ENCODE measurements at regions not wholly inside any gene's neighbourhood (a gene's known extent, or its start where the extent isn't known, plus 50 kb on each side); places are given as distances from the start of the nearest gene placed in this dataset.
A peak's percentile ranks its signal among the peaks of the same experiment; 100 is the strongest.
"Not testable (repeated sequence)": the region's sequence is repeated elsewhere in the genome, so short reads cannot be mapped to it uniquely, and the experiment has no call there.

DNA sequence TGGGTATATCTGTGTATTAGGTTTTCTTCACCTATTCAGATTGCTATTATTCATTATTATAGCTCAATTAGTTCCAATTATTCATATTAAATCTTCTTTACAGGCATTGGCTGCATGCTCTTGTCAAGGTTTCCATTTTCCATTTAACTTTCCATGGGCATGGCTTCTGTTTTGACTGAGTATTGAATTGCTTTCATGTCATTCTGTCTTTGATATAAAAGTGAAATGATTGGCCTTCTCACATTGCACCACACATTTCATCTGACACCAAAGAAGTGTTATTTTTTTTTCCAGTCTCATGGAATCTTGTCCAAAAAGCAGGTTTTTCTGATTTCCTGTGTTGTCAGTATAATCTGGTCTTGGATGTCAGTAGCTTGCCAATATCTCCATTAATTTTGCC is 1244.3 kb downstream of the RAPGEF2 start:
- no peak for DNase-seq
- no peak for ATAC-seq
- no peaks in the 10 kb centered on the region for H3K9me3 ChIP-seq
- no peak for TF ChIP-seq CTCF (IDR thresholded peaks at IDR 0.05)
- no peaks in the 10 kb centered on the region for H3K36me3 ChIP-seq (ENCODE audit: low read depth)
- H3K4me3 ChIP-seq = no peak overlapping the region
- no peaks in the 10 kb centered on the region for H3K4me1 ChIP-seq (ENCODE audit: low read depth)
- intact Hi-C loops (cut with DNase I, micrococcal nuclease) = no loop called here

DNA sequence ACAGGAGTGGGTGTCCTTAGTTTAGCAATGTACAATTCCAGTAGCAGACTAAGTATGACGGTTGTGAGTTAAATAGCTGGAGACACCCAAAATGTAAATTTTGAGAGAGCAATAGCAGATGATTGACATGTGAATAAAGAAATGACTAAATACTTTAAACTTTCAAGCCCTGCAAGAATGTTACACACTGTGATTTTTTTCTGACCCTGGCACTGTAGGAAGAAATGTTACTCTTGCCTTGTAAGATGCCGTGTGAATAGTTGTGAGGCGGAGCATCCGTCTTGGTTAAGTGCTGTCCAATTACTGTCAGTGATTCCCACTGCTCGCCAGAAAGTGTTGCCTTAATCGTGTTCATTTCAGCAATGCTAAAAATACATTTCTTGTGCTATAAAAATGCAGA is 1248.1 kb downstream of the RAPGEF2 start:
- ATAC-seq = no peak
- TF ChIP-seq CTCF (IDR thresholded peaks at IDR 0.05) = no peak
- no peaks in the 10 kb centered on the region for H3K36me3 ChIP-seq (ENCODE audit: low read depth)
- intact Hi-C loops (cut with DNase I, micrococcal nuclease) = no loop called here
- DNase-seq = no peak
- no peaks in the 10 kb centered on the region for H3K9me3 ChIP-seq
- H3K4me3 ChIP-seq = no peak overlapping the region
- no peaks in the 10 kb centered on the region for H3K4me1 ChIP-seq (ENCODE audit: low read depth)

GRCh38 chr4:160352637-160353036 is 1249.8 kb downstream of the RAPGEF2 start:
- no peak for TF ChIP-seq CTCF (IDR thresholded peaks at IDR 0.05)
- ATAC-seq (no peak), DNase-seq (no peak)
- intact Hi-C loops (cut with DNase I, micrococcal nuclease) = no loop called here
- no peak overlapping the region for H3K4me3 ChIP-seq
- no peaks in the 10 kb centered on the region for H3K36me3 ChIP-seq (ENCODE audit: low read depth)
- H3K4me1 ChIP-seq (ENCODE audit: low read depth) = no peaks in the 10 kb centered on the region
- H3K9me3 ChIP-seq = no peaks in the 10 kb centered on the region

DNA sequence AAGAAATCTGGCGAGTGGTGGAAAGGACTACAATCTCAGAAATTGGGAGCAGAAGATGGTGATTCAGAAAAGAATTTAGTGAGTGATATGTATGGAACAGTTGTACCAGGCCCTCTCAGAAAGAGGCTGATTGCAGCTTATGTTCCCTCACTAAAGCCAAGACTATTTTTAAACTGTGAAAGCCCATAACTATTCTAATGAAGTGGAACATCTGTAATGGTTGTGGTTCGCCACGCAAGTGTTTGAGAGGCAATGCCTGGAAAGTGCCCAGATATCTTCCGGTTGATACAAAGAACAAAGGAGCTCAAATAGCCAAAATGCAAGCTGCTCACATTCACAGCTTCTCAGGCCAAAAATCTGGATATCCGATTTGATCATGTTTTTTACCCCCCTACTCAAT is 1250.7 kb downstream of the RAPGEF2 start:
- Histone ChIP-seq H3K36me3 (ENCODE audit: low read depth) (no peaks in the 10 kb centered on the region), H3K4me3 (no peak overlapping the region), H3K9me3 (no peaks in the 10 kb centered on the region), H3K4me1 (ENCODE audit: low read depth) (no peaks in the 10 kb centered on the region)
- no peak for ATAC-seq
- DNase-seq = no peak
- no peak for TF ChIP-seq CTCF (IDR thresholded peaks at IDR 0.05)
- intact Hi-C loops (cut with DNase I, micrococcal nuclease) = no loop called here

DNA sequence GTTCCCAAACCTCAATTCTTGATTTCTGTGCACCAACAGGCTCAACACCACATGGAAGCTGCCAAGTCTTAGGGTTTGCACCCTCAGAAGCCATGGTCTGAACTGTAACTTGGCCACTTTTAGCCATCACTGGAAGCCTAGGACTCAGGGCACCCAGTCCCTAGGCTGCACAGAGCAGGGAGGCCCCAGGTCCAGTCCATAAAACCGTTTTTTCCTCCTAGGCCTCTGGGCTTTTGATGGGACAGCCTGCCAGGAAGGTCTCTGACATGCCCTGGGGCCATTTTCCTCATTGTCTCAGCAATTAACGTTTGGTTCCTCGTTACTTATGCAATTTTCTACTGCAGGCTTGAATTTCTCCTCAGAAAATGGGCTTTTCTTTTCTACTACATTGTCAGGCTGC is 1259.6 kb downstream of the RAPGEF2 start:
- DNase-seq (no peak), ATAC-seq (no peak)
- Histone ChIP-seq H3K4me1 (ENCODE audit: low read depth) (peaks cover 3% of the 10 kb centered on the region), H3K9me3 (no peaks in the 10 kb centered on the region), H3K36me3 (ENCODE audit: low read depth) (no peaks in the 10 kb centered on the region), H3K4me3 (no peak overlapping the region)
- TF ChIP-seq CTCF (IDR thresholded peaks at IDR 0.05) = no peak
- intact Hi-C loops (cut with DNase I, micrococcal nuclease) = no loop called here

DNA sequence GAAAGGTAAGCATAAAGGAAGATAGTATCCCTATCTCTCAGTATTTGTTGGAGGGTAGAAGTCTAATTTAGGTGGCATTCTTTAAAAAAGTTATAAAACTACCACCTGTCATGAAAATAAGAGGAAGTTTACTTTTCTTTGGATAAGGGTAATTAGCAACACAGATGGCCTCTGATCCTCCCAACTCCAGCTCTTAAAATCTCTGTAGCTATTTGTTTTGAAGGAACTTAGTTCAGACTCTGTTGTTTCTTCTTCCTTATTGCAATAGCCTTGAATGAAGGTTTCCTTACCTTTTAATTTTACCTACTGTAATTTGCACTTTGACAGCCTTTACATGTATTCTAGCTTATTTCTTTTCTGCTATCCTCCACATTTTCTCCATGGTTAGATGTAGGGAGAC is 1261.3 kb downstream of the RAPGEF2 start:
- DNase-seq (no peak), ATAC-seq (peak; percentile 80)
- intact Hi-C loops (cut with DNase I, micrococcal nuclease) = no loop called here
- TF ChIP-seq CTCF (IDR thresholded peaks at IDR 0.05) = no peak
- Histone ChIP-seq H3K36me3 (ENCODE audit: low read depth) (no peaks in the 10 kb centered on the region), H3K9me3 (no peaks in the 10 kb centered on the region), H3K4me3 (no peak overlapping the region), H3K4me1 (ENCODE audit: low read depth) (peaks cover 3% of the 10 kb centered on the region)

GRCh38 chr4:160364665-160365064 is 1261.8 kb downstream of the RAPGEF2 start:
- intact Hi-C loops (cut with DNase I, micrococcal nuclease); H3K36me3 ChIP-seq (ENCODE audit: low read depth); DNase-seq; H3K4me1 ChIP-seq (ENCODE audit: low read depth); ATAC-seq; H3K9me3 ChIP-seq; H3K4me3 ChIP-seq: not testable (repeated sequence)

GRCh38 chr4:160365383-160365782 is 1262.5 kb downstream of the RAPGEF2 start:
- H3K36me3 ChIP-seq (ENCODE audit: low read depth); ATAC-seq; intact Hi-C loops (cut with DNase I, micrococcal nuclease); H3K4me3 ChIP-seq; H3K4me1 ChIP-seq (ENCODE audit: low read depth); H3K9me3 ChIP-seq: not testable (repeated sequence)
- peak in 1 of 3 donors; percentile 4 for DNase-seq

Measured in mucosa of descending colon (tissue), 3 donors.